GM18498 (cell line): ENCODE measurements at regions not wholly inside any gene's neighbourhood (a gene's known extent, or its start where the extent isn't known, plus 50 kb on each side); places are given as distances from the start of the nearest gene placed in this dataset.
"Not testable (repeated sequence)": the region's sequence is repeated elsewhere in the genome, so short reads cannot be mapped to it uniquely, and the experiment has no call there.

Experiments used
- ATAC-seq: cut with Tn5 transposase; IDR thresholded peaks from one replicate; pipeline ENCODE4 v1.9.1; 2021; ENCODE audit warnings: mild to moderate bottlenecking, moderate library complexity; ENCODE audit not compliant: unreplicated experiment

- ATAC-seq, result peak; percentile 87
Measured at GRCh38 chr14:22314183-22314820, 274.7 kb downstream of the DAD1 start.

GRCh38 chr14:22313172-22313801 lies 275.7 kb downstream of the DAD1 start:
- no peak for ATAC-seq

GRCh38 chr14:22311636-22312035 lies 277.4 kb downstream of the DAD1 start:
- no peak for ATAC-seq

- no peak for ATAC-seq
Measured at GRCh38 chr14:22305607-22306006, 283.4 kb downstream of the DAD1 start.

- no peak for ATAC-seq
Measured at GRCh38 chr14:22304326-22304725, 284.7 kb downstream of the DAD1 start.

- ATAC-seq, result no peak
Measured at GRCh38 chr14:22303589-22304195, 285.3 kb downstream of the DAD1 start.

- no peak for ATAC-seq
Measured at GRCh38 chr14:22300646-22301045, 288.4 kb downstream of the DAD1 start.

GRCh38 chr14:22297376-22297775 lies 291.6 kb downstream of the DAD1 start:
- no peak for ATAC-seq

GRCh38 chr14:22296722-22297121 lies 292.3 kb downstream of the DAD1 start:
- no peak for ATAC-seq

GRCh38 chr14:22296088-22296487 lies 292.9 kb downstream of the DAD1 start:
- no peak for ATAC-seq

GRCh38 chr14:22291406-22291805 lies 297.6 kb downstream of the DAD1 start:
- ATAC-seq, result no peak

- ATAC-seq, result no peak
Measured at GRCh38 chr14:22289570-22289969, 299.5 kb downstream of the DAD1 start.

- ATAC-seq, result no peak
Measured at GRCh38 chr14:22285991-22286390, 303.0 kb downstream of the DAD1 start.

GRCh38 chr14:22282949-22283348 lies 306.1 kb downstream of the DAD1 start:
- ATAC-seq, result no peak

- peak; percentile 48 for ATAC-seq
Measured at GRCh38 chr14:22282417-22282816, 306.6 kb downstream of the DAD1 start.

- not testable (repeated sequence) for ATAC-seq
Measured at GRCh38 chr14:22281447-22281874, 307.6 kb downstream of the DAD1 start.

- no peak for ATAC-seq
Measured at GRCh38 chr14:22280497-22281316, 308.3 kb downstream of the DAD1 start.

- no peak for ATAC-seq
Measured at GRCh38 chr14:22276913-22277816, 311.9 kb downstream of the DAD1 start.

- no peak for ATAC-seq
Measured at GRCh38 chr14:22271838-22272799, 316.9 kb downstream of the DAD1 start.
